NCI-H446 (cell line): ENCODE measurements at regions not wholly inside any gene's neighbourhood (a gene's known extent, or its start where the extent isn't known, plus 50 kb on each side); places are given as distances from the start of the nearest gene placed in this dataset.

Experiments used
- DNase-seq, 2 experiments: peaks; one replicate each; lab custom pipeline; 2025; lab: John Stamatoyannopoulos, UW

DNA sequence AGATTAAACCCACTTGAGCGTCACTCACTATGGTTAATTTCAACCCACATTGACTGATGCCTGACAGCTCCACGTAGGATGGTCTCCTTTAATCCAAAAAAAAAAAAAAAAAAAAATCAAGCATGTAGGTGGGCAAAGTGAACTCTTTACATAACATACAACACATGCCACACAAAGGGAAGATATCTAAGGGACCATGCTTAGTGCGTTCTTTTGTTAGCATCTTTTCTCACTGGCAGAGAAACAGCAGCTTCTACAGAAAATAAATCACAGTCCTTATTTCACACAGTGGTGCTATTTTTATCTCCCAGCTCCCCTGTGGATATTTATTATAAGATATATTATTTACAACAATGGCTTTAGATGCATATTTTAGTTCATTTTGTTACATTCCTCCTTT is 652.0 kb upstream of the CELF2 start:
- DNase-seq: no peak

GRCh38 chr10:10366836-10367235 is 650.8 kb upstream of the CELF2 start:
- no peak for DNase-seq

GRCh38 chr10:10367264-10367663 is 650.4 kb upstream of the CELF2 start:
- no peak for DNase-seq

DNA sequence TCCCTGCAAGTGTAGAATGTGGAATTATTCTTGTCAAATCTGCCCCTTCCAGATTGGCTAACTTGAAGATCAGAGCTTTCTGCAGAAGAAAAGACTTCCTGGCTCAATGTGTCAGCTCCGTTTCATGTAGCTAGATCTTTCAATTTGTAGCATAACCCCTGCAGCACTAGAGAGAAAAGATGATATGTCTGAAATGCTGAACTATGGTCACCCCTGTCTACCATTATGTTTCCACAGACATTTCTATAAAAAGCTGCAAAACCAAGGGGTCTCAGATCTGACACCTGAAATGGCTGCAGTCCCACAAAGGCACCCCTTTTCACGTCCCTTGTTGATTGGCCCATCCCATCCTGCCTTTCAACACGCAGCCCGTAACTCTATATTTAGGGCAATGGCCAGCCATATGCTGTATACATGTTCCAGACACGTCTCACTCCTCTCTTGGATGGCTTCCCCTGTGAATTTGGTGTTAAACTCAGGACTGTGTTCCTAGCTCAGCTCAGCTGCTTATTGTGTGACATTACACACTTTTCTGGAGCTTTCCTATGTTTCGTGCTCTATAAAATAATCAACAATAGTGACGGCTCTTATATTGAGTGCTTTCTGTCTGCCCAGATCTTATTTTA is 648.6 kb upstream of the CELF2 start:
- DNase-seq: no peak

DNA sequence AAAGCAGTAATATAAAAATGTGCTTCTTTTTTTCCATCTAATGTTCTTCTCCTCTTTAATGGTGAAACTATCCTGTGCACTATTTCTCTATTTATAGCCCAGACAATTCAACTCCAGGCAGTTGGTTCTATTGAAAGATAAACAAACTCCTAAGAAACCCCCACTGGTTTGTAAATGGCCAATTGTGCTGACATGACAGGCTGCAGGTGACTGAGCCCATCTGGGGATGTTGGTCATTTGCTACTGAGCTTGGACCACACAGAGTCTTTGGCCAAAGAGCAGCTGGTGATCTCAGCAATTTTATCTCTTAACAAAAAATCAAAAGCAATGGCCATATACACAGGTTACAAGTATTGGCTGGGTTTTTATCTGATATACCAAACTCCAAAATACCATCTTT is 631.8 kb upstream of the CELF2 start:
- no peak for DNase-seq

- no peak for DNase-seq
Measured at GRCh38 chr10:10389182-10389581, 628.5 kb upstream of the CELF2 start.

GRCh38 chr10:10392511-10392910 is 625.2 kb upstream of the CELF2 start:
- DNase-seq: no peak

GRCh38 chr10:10394933-10395658 is 622.6 kb upstream of the CELF2 start:
- DNase-seq: no peak

DNA sequence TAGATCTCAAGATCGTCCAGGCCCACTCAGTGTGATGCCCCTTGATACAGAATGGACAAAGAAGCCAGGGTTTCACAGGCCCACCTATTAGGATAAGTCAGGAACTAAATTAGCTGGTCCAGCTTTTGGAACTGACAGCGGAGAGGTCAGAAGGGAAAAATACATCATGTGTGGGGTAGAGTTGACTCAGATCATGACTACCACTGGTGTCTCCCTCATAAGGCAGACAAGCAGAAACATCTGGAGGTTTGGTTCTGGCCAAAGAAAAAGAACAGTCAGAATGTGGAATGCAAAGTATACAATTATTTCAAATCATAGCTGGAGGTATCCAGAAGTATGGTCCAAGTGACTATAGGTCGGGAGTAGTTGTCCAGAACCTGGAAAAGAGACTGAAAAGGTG is 621.1 kb upstream of the CELF2 start:
- no peak for DNase-seq

- DNase-seq: no peak
Measured at GRCh38 chr10:10397906-10398305, 619.8 kb upstream of the CELF2 start.

DNA sequence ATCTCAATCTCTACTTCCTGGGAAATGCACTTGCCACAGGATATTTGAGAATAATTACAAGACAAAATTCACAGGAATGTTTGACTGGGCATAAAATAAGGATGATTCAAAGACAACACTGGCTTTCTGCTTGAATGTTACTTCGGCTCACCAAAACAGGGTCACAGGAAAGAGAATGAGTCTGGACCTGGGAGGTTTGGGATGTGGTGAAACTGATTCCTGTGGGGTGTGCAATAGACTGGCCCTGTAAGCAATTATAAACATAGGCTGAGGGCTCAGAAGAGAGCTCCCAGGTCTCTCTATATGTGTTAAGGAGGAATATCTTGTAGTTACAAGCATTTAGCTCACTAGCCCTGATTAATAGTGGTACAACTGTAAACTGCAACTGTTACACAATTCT is 613.9 kb upstream of the CELF2 start:
- DNase-seq: no peak

DNA sequence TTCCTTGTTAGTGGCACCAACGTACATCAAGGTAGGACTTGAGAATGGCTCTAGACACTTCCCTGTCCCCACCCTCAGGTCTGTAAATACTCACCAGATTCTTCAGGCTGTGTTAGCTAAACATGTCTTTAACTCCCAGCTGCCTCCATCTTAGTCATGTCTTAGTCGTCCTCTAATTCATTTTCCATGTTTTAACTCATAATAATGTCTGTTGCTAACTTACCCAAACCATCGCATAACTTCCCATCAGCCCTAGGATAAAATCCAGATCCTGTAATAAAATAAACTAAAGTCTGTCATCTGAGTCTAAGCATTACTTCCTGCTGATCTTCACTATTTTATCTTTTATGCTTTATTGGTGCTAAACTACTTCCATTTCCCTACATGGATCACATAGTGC is 600.0 kb upstream of the CELF2 start:
- no peak for DNase-seq

DNA sequence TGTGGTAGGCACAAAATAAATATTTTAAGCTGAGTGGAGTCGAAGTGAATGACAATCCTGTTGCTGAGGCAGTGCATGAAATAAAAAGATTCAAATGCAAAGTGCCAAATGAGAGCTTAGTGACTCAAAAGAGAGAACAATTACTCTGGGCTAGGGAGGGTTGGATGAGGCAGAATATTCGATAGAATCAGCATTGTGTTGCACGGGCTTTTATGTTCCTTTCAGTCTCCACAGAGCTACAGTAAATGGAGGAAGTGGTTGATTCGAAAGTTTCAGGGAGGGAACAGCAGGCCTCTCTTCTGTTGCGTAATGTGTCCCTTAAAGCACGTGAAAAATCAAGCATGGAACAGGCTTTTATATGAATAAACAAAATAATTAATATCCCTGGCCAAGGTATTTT is 599.3 kb upstream of the CELF2 start:
- DNase-seq: no peak

DNA sequence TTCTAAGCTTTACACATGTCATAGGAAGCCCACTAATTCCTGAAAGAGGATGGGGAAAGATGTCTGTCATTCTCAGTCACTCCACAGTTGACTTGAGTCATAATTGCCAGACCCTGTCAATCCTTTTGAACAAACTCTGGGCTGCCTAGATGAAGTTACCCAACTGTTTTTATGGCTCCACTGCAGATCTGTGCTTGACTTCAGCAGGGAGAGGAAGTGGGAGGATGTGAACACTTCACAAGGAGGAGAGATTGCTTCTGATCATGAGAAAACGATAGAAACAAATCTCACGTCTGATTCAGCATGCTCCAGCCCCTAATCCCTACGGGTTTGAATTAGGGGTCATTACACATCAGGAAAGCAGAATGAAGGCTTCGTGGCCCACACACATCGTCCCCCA is 596.6 kb upstream of the CELF2 start:
- no peak for DNase-seq

DNA sequence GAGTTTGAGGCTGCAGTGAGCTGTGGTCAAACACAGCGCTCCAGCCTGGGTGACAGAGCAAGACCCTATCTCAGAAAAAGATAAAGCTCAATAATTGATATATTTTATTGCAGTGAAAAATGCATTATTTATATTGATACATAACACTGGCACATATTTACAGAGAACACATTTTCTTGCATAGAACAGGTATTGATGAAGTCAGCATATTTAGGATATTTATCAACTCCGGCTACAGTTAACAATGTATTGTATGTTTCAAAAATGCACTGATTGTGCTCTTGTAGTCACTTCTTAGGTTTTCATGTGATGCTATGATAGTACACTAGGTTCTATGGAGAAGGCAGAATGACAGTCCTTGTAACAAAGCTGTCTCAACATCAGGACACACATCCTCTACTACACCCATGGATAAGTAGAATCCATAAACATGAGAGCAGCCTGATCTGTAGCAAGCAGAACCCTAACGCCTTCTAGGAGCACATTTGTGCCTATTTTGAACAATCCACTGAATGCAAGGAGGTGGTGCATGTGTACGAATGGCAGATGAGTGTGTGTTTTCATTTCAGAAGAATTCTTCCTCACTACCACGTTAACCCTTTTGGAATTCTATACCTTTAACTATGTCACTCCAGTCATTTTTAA is 586.1 kb upstream of the CELF2 start:
- DNase-seq: no peak

- peak in 1 of 2 experiments; percentile 52 for DNase-seq
Measured at GRCh38 chr10:10432296-10433035, 585.2 kb upstream of the CELF2 start.

DNA sequence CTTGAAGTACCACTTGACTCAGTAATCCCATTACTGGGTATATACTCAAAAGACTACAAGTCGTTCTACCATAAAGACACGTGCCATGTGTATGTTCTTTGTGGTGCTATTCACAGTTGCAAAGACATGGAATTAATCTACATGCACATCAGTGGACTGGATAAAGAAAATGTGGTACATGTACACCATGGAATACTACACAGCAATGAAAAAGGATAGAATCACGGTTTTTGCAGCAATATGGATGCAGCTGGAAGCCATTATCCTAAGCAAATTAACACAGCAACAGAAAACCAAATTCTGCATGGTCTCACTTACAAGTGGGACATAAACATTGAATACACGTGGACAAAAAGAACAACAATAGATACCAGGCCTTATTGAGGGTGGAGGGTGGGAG is 583.4 kb upstream of the CELF2 start:
- DNase-seq: no peak

- peak in 1 of 2 experiments; percentile 31 for DNase-seq
Measured at GRCh38 chr10:10437886-10438285, 579.8 kb upstream of the CELF2 start.

- peak; percentile 73 to 92 for DNase-seq
Measured at GRCh38 chr10:10438335-10439100, 579.2 kb upstream of the CELF2 start.

- DNase-seq: no peak
Measured at GRCh38 chr10:10456856-10457255, 560.8 kb upstream of the CELF2 start.

GRCh38 chr10:10460451-10460850 is 557.2 kb upstream of the CELF2 start:
- no peak for DNase-seq
